GM13976 (cell line): ENCODE measurements at regions not wholly inside any gene's neighbourhood (a gene's known extent, or its start where the extent isn't known, plus 50 kb on each side); places are given as distances from the start of the nearest gene placed in this dataset.

ENCODE experiments used
- DNase-seq: peaks from one replicate; pipeline ENCODE4 v3.0.0; 2012; ENCODE audit warnings: low spot score
- in situ Hi-C: fragments of 300-500 bp; cut with MboI; formaldehyde crosslinking; loops from one replicate; pipeline ENCODE4 v1.12.0; 2022; ENCODE audit warnings: low sequenced_read_pairs, mixed read lengths, inconsistent platforms; ENCODE audit not compliant: unreplicated experiment
- TF ChIP-seq, protein P1 (sequence below): IDR thresholded peaks from 2 replicates; pipeline ENCODE4 v1.5.1; 2012; ENCODE audit warnings: borderline replicate concordance, mild to moderate bottlenecking; ENCODE audit not compliant: insufficient read depth; ENCODE audit errors: extremely low read depth, missing control alignments, control extremely low read depth

DNA sequence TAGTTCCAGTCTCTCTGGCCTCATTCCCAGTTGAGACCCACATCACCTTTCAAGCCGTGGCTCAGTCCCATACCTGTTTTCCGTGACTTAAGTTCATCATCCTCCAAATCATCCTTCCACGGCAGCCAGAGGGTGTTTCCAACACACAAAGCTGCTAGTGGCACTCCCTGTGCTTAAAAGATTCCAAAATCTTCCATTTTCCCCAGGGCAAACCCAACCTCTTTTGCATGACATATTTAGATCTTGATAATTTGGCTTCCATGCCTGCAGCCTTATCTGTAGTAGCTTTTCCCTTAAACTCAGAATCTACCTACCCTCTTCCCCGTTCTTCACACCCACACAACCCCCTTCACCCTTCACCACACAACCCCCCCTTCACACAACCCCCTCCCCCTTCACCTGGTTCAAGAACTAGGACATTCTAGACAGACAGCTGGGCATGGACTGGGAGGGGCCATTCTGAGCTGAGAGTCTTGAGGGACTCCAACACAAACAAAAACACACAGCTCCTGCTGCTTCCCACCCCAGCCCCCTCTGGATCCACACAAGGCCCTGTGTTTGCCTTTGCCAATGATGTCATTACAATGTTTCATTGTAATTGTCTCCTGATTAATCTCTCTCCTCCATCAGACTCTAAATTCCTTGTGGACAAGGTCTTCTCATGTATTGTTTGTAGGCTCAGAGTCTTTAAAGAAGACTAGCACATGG, 268.2 kb downstream of the SH3GL2 start:
- no peak for DNase-seq
- TF ChIP-seq, protein P1, sequence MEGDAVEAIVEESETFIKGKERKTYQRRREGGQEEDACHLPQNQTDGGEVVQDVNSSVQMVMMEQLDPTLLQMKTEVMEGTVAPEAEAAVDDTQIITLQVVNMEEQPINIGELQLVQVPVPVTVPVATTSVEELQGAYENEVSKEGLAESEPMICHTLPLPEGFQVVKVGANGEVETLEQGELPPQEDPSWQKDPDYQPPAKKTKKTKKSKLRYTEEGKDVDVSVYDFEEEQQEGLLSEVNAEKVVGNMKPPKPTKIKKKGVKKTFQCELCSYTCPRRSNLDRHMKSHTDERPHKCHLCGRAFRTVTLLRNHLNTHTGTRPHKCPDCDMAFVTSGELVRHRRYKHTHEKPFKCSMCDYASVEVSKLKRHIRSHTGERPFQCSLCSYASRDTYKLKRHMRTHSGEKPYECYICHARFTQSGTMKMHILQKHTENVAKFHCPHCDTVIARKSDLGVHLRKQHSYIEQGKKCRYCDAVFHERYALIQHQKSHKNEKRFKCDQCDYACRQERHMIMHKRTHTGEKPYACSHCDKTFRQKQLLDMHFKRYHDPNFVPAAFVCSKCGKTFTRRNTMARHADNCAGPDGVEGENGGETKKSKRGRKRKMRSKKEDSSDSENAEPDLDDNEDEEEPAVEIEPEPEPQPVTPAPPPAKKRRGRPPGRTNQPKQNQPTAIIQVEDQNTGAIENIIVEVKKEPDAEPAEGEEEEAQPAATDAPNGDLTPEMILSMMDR = no peak
- in situ Hi-C loops = no loop called here

DNA sequence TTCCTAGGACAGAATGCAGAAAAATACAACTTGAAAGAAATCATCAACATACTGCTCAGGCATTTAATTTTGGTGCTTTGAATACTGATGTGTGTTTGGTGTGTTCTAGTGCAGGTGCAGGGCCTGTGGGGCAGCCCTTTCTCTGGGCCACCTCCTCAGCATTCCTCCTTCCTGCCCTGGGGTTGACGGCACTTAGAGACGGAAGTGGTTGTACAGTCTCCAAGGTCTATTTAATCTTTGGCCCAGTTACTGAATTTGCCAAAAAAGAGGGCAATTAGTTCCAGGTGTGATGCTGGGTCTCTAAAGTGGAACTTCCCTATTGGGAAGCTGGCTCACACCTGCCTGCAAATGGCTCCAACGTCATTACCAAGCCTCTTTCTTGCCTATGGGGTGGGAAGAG, 269.0 kb downstream of the SH3GL2 start:
- in situ Hi-C loops = no loop called here
- DNase-seq = no peak

DNA sequence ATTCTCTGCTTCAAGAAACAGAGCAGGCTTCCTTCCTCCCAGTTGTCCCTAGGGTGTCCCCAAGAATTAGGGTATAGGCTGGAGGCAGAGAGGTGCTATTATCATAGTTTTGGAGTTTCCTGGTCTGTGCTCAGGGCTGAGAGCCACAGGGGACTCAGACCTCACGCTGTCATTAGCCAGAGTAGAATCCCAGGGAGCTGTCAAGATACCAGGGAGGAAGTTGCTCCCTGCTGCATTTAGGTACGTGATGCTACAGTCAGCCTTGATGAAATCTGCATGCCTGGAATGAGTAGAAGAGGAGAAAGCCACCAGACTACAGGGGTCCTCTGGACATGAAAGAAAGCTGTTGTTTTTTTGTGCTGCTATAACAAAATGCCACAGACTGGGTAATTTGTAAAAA, 273.2 kb downstream of the SH3GL2 start:
- in situ Hi-C loops = no loop called here
- TF ChIP-seq, protein P1 = no peak

More for the DNA sequence above, 269.0 kb downstream of the SH3GL2 start:
- TF ChIP-seq, protein P1 = no peak

DNA sequence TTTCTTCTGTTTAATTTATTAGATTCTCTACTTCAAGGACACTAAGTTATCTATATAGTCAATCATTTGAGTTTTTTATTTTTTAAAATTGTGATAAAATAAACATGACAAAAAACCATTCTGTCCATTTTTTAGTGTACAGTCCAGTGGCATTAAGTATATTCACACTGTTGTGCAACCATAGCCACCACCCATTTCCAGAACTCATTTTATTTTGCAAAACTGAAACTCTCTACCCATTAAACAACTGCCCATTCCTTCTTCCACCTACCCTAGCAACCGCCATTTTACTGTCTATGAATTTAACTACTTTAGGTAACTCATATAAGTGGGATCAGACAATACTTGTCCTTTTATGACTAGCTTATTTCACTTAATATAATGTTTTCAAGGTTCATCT, 275.6 kb downstream of the SH3GL2 start:
- in situ Hi-C loops = no loop called here
- DNase-seq = no peak
- TF ChIP-seq, protein P1 = no peak

More for the DNA sequence above, 273.2 kb downstream of the SH3GL2 start:
- no peak for DNase-seq

DNA sequence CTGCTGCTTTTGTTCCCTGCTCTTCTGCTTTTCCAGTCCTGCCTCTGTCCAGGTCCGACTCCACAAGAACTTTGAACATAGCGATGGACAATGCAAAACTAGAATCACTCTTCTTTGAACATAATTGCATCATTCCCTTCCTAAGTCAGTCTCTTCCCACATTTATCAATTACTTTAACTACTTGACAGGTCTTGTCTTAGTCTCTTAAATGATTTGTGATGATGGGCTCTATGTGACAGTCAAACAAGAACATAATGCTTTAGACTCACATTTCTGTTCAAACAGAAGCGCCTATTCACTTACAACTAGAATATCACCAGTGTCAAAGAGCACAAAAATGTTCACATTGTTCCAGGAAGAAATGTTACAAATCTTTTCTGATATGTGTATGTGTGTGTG, 278.1 kb downstream of the SH3GL2 start:
- DNase-seq = no peak
- in situ Hi-C loops = no loop called here
- TF ChIP-seq, protein P1 = no peak

DNA sequence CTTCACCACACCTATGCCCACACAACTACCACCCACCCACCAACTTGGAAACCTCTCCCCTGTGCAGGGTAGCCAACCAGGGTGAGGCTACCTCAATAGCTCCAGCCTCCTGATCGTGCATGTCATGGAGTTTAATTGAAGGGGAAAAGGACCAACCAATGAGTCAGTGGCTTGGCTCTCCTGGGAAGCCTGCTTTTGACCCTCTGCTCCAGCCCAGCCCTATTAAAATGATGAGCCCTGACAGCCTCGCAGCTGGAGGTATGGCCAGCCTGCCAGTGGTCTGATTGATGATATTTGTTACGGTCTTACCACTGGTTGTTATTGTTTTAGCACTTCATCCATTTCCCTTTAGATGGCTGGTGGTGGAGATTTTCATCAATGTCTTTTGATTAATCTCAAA, 280.4 kb downstream of the SH3GL2 start:
- TF ChIP-seq, protein P1 = no peak
- no peak for DNase-seq
- in situ Hi-C loops = no loop called here

DNA sequence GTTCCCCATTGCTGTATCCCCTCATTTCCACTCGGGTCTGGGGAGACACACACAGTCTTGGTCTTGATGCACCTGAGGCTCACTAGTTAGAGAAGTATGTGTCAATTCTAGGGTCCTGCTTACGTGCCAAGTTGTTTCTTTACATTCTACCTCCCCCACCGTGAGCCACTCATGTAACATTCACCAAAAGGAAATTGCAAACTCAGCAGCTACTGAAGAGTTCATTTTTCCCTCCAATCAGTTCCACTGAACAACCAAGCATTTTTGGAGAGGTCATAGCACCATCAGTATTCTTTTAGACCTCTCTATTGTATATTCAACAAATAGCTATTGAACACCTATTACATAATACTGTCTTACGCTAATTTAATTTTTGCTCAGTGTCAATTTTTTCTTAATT, 281.1 kb downstream of the SH3GL2 start:
- TF ChIP-seq, protein P1 = no peak
- in situ Hi-C loops = no loop called here
- DNase-seq = no peak
